ENCODE measurements at regions not wholly inside any gene's neighbourhood (a gene's known extent, or its start where the extent isn't known, plus 50 kb on each side); places are given as distances from the start of the nearest gene placed in this dataset.

DNA sequence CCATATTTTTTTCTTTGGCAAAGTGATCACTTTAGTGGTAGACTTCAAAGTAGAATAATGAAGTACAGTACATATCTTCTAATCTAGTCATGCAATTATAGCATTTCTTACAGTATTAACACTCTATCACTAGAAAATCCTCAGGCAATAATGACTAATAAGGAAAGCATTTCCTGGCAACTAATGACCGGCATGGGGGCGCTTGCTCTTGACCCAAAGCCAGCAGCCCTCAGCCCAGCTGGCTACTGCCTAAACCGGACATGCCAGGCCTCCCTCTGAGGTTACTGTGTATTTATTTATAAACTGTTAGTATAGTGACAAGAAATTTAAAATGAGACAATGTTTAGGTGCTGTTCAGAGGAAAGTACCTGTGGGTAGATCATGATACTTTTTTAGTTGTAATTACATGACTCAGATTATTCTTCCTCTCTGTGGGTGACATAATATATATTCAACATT lies 633.8 kb downstream of the PTPRC start:
- DNase-seq, result no peak

DNA sequence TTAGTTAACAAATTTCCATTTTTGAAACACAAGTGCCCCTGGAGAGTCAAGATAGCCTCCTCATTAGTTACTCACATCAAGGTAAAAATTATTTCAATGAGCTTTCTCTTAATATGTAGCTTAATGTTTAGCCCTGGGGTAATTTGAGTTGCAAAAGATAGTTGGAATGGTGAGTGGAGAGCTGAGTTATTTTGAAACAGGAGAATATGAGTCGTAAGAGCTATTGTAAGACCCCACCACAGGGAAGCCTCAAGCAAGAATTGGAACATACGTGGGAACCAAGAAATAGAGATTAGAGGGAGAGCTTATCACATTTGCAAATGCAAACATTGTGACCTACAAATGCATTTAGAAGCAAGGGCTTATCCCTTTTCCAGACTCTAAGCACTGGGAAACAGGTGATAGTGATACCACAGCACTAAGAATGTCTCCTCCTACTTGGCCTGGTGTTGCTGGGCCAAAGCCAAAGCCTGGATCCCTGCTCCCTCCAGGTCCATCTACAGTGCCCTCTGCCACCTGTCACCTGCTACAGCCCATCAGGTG lies 635.1 kb downstream of the PTPRC start:
- DNase-seq, result no peak

DNA sequence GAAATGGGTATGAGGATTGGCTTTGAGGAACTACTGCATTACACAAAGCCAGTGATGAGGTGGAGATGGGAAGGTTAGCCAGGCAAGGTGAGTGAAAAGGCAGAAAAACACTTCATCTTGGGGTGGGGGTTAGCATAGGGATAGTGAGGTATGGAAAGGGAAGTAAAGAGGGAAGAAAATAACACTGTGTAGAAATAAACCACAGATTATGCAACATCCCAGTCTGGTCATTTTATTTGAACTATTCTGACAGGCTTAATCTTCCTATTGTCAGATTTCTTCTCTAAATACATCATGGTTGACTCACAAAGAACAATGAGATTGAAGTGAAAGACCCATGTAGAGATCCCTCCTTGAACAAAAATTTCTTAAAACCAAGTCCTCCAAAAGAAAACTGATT lies 640.2 kb downstream of the PTPRC start:
- no peak for DNase-seq

DNA sequence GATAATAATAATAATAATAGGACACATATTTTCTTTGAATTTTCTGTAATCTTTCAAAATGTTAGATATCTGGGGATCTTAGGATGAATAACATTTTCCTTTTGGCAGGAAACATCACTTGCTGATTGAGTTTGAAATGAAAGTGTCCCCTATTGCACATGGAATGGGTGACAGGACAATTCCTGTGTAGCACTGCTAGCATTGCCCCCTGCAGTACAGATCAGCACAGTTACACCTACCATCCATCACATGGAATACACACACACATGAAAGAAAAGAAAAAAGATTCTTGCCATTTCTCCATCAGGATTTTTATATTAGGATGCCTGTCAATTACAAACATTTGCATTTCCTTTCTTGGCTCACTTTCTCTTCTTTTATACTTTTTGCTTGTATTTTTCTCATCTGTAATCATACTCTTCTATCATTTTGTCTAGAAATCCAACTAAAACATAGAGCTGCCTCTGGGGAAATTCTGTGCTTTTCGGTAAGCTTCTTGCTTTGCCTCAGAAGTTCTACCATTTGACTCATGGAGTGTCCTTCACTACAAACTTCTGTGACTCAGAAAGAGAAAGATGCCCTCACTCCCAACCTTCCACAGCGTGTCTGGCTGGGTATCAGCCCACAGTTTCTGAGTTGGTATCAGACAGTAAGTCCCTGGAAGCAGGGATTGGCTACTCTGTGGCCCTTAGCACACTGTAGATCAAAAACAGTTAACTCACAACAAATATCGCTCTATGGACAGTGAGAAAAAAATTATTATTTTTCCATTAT lies 641.2 kb downstream of the PTPRC start:
- DNase-seq, result no peak

DNA sequence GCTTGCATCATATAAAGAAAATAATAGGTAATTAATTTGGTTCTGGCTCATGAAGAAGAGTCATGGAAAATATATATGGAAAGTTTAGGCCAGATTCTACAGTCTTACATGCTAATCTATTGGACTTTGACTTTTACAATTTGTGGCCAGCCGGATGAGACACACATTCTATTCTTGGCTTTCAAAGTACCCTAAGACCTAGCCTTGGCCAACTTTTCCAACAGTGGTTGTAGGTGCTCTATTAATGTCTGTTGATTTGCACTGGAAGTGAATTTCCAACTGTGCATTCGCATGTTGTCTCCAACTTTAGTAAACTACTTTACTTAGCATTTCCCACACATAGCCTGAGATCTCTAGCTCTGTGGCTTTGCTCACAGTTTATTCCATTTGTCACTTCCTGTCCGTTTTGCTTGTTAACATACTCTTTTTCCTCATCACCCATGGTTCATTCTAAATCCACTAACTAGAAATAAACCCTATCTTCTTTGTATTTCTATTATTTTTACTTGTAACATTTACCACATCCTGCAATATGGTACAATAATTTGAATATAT lies 644.0 kb downstream of the PTPRC start:
- DNase-seq, result no peak

DNA sequence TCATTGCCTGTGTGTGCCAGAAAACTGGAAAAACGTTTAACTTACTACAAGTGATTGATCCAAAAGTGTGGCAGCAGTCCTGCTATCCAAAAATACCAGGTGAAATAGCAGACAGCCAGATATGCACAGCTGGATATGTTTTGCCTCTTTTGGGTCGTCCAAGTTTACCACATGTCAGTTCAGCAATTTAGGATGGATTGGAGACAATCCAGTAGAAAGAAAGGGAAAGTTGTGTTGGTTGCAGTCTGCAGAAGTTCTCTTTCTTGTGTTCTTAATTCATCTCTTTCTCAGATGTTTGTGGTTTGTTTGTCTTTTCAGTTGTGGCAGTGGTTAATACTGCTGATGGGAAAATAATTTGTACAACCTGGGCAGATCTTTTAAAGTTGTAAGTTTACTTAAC lies 645.0 kb downstream of the PTPRC start:
- no peak for DNase-seq

DNA sequence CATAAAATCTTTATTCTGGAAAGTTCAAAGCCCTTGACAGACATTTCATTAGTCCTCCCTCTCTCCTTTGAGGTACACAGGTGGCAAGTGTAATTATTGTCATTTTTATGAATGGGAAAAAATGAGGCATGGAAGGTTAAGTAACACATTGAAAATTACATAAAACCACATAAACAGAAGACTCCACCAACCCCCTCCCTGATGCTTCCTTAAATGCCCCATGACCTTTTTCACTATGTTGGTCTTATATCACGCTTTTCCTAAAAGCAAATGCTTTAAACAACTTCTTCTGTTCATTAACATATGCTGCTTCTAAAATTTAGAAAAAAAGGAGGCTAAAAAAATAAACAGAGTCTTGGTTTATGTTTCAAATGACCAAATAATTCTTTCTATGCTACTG lies 648.4 kb downstream of the PTPRC start:
- DNase-seq, result no peak

DNA sequence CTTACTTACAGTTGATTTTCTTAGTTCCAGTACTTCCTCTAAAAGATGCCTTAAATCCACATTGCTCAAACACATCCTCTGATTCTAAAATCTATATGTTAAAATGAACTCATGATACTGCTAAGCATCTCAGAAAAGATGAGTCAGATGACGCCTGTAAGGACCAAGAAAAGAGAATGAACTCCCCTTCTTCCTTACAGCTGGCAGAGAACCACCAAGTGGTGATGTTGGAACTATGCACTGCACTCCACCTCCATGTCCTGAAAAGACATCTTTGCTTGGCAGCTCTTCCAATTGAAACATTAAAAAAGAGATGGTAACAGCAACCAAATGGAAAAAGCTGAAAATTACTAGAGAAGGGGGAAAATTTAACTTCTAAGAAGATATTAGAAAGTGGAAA lies 648.8 kb downstream of the PTPRC start:
- no peak for DNase-seq

DNA sequence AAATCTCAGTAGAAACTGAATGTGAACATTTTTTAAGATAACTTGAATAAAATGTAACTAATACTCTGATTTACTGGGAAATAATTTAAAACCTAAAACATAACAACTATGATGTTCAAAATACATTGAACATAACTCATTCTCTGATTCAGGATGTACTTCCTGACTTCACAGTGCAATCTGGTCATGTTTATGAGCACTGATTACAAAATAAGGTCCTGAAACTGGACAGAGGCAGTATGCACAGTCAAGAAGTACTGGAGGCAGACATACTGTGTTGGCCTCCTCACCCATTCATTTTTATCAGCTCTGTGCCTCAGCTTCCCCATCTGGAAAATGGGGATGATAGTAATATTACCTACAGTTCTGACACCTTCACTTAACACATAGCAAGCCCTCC lies 651.3 kb downstream of the PTPRC start:
- DNase-seq, result no peak

DNA sequence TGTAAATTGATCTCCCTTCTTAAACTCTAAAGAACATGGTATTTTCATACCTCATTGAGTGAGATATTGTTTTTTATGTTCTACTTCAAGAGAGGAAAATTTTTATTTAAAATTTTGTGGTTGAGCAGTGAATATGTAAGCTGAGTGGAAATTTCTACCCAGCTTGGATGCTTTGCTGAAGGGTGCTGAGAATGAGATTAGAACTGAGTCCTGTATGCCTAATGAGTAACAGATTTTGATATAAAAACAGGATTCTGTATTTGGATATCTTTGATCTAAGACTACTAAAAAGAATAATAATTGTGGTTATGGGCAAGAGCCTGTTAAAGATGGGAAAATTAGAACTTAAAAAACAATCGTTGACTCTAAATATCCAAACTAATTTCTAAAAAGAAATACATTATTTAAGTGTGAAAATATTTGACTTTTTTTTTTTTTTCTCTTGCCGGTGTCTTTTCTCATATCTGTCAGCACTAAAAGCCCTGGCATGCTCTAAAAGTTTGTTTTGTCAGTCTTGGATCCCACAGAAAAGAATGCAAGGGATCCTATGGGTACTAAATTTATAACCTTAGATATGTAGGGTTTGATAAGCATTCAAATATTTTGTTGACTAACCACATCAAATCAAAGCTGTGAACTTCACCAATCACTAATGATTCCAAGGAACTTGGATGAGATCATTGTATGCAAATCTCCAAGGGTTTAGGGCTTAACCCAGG lies 652.3 kb downstream of the PTPRC start:
- DNase-seq, result no peak

DNA sequence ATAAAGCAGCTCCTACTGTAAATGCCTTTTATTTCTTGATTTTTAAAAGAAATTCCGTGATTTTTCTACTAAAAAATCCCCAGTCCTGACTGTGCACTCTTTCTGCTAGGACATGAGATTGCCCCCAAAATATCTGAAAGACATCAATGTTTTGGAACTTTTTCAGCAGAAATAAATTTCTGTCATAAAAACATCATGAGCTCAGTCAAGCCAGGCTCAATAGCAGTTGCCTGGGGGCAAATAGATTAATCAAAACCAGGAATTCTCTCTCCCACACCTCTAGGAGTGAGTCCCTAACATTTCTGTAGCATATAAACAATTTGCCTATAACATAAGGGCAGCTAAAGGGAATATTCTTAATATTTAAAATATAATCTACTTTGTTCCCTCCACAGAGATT lies 654.1 kb downstream of the PTPRC start:
- DNase-seq, result no peak

DNA sequence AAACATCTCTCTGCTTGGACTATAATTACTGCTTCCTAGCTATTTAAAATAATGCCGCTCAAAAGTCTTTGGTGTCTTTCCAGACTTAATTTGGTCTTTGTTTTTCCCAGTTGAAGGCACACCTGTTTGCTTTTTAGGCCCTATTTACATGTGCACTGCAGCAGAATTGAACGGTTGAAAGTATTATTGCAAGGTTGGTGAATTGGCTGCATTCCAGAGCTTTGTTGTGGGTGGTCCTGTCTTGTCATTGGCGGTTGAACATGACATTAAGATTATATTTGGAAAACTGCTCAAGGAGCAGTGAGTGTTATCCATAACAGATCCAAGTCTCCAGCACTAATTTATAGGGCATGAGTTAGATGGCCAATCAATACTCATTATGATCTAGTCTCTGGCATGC lies 656.3 kb downstream of the PTPRC start:
- no peak for DNase-seq

DNA sequence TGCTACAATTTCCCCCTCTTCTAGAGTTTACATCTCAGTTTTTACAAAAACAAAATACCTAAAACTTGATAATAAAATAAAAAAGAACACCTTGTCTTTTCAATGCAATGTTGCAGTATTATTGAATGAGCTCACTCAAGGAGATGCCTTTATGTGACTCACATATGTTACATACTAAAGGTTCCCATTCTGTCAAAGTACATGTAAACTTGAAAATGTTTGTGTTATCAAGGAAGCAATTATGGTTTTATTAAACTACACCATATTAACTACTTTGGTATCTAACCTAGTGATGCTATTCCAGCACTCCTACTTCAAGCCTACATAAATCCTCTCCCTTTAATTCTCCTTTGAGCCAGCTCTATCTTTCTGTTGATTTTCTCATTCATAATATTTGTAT lies 658.3 kb downstream of the PTPRC start:
- no peak for DNase-seq

DNA sequence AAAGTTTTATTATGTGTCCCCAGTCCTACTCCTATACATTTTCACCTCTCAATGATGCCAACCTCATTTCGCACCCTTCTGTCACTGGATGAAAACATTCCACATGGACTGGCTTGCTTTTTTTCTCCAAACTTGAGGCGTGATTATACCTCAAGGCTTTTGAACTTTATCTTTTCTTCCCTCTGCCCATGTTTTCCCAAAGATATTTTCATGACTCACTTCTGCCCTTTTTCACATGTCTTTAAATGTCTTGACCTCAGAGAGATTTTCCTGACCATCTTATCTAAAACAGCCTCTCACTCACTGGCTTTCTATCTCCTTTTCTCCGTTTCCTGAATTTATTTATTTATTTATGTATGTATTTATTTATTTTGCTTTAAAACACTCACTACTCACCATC lies 659.0 kb downstream of the PTPRC start:
- no peak for DNase-seq

DNA sequence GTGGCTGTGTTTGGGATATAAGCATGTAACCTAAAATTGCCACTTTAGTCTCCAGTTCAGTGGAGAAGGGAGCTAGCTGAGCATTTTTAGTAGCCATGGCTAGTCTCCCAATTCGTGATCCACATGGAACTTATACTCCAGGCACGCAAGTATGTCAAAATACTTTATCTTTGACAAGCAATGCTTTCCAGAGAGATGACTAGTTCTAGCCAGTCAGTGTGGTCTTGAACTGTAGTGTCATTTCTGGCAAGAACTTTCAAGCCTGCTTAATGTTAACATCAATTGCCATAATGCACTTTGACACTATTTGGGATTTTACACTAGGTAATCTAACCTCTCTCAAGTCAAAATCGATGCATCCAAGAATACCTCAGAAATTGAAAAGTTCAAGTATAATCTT lies 660.0 kb downstream of the PTPRC start:
- no peak for DNase-seq

DNA sequence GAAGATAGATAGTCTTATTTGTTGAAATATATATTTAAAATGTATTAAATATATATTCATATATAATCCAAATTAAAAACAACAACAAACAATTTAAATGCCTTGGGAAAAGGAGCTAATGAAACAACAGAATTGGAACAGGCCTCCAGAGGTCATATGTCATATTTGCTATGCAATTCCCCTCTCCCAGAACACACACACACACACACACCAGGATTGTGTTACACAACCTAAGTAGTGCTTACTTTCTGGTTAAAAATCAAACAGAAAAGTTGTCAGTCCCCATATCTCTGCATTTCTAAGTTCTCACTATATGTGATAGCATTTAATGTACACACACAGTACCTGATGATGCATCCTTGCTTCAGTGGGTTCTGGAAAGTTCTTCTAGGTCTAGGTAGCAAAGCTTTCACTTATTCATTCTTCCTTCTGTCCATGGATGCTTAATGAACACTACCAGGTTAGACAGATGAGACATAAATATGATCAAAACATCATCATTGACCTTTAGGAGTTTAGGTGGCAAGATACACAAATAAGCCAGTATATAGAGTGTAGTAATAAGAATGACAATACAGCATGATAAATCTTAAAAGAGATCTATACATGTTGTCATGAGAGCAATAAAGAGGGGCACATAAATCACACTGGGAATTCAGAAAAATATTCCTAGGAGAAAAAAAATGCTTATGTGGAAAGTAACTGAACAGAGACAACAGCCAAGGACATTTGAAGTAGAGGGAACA lies 662.8 kb downstream of the PTPRC start:
- no peak for DNase-seq

DNA sequence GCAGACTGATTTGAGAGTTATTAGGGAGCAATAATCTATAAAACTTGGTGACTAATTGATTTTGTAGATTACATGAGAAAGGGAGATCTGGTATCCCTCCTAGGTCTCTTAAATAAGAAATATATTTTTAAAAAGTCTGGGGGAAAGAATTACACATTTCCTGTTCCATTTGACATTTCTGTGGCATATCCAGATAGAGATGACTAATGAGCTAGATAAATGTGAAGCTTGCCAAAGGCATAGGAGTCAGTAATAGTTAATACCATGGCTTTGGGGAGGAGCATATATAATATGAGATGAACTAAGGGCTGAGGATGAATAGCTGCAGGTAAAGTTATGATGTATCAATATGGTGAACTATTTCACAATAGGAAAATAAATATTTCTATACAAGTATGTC lies 663.7 kb downstream of the PTPRC start:
- no peak for DNase-seq

DNA sequence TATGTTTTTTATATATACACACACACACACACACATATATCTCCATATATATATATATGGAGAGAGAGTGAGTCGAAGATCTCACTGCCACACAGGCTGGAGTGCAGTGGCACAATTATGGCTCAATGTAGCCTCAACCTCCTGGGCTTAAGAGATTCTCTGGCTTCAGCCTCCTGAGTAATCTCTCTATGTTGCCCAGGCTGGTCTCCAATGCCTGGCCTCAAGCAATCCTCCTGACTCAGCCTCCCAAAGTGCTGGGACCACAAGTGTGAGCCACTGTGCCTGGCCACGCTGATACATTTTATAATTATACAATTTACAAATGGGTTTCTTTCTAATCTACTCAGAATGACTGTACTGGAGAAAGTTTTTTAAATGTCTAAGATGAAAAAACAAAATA lies 664.2 kb downstream of the PTPRC start:
- no peak for DNase-seq

DNA sequence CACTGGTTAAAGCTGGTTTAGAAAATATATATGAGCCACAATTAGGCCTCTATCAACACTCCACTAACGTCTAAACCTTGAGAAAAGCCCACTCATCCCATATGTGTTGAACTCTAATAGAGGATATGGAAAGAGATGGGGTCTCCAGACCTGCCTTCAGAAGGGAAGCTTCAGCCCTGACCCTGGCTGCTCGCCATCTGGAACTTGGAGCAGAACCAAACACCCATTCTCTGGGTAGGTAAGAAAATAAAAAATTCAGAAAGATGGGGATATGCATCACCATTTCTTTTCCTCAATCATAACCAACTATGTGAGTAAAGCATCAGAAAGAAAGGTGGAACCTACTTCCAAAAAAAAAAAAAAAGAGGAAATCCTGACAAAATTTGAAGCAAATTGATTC lies 666.2 kb downstream of the PTPRC start:
- no peak for DNase-seq

DNA sequence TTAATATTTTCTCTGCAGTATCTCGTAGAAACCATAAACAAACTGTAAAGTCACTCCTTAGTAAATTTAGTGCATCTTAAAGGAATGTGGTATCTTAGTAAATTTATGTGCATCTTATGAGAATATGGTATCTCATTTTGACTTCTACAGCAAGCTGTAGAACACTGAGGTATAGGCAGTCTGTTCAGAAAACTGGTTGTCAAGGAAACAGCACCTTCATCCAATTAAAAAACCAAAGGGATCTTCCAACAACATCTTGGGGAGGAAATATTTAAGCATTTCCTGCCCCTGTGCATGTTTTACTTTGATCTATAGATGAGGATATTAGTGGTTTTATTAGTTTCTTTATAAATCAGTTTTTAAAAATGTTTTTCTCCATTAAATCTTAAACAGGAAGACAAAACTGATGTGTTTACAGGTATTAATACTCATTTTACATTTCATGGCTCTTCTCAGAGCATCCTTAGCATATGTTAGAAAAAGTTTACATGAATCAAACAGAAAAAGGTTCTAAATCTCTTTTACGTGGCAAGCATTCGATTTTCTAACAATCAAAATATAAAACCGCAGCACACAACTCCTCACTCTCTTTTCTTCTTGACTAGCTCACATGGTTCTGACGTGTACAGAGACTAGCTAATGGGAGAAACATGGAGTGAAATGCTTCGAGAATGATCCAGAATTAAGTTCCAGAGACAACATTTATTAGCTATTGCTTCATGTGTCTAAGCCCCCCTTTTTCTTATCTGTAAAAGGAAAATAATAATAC lies 668.8 kb downstream of the PTPRC start:
- DNase-seq, result no peak

DNA sequence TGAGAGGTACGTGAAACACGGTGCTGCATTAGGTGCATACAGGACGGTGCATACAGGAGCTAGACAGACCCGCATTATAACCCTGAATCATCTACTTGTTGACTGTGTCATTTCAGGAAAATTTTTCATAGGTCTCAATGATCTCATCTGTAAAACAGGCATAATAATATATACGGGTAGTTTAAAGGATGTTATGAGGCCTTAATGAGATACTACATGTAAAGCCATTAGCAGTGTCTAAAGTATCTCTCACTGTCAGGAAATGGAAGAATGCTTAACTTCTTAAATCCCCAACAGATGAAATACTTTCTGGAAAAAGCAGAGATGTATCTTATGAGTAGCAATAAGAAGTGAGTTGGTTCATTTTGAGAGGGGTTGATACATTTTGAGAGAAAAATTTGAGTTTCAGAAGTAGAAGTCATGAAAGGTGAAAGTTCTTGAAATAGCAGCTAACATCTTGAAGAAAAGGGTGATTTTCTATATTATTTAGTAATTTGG lies 669.6 kb downstream of the PTPRC start:
- no peak for DNase-seq
